ENCODE measurements at regions not wholly inside any gene's neighbourhood (a gene's known extent, or its start where the extent isn't known, plus 50 kb on each side); places are given as distances from the start of the nearest gene placed in this dataset.
"Not testable (repeated sequence)": the region's sequence is repeated elsewhere in the genome, so short reads cannot be mapped to it uniquely, and the experiment has no call there.

GRCh38 chr5:105882956-105883481, 1787.7 kb downstream of the EFNA5 start:
- no peak for ATAC-seq

- ATAC-seq, result no peak
Measured at GRCh38 chr5:105878402-105878801, 1792.3 kb downstream of the EFNA5 start.

GRCh38 chr5:105877592-105877991, 1793.1 kb downstream of the EFNA5 start:
- ATAC-seq, result no peak

- no peak for ATAC-seq
Measured at GRCh38 chr5:105874316-105874715, 1796.4 kb downstream of the EFNA5 start.

- no peak for ATAC-seq
Measured at GRCh38 chr5:105872569-105873270, 1798.0 kb downstream of the EFNA5 start.

- ATAC-seq, result no peak
Measured at GRCh38 chr5:105868038-105868780, 1802.5 kb downstream of the EFNA5 start.

GRCh38 chr5:105865834-105866233, 1804.9 kb downstream of the EFNA5 start:
- no peak for ATAC-seq

- not testable (repeated sequence) for ATAC-seq
Measured at GRCh38 chr5:105859350-105859749, 1811.4 kb downstream of the EFNA5 start.

GRCh38 chr5:105849701-105850100, 1821.0 kb downstream of the EFNA5 start:
- no peak for ATAC-seq

GRCh38 chr5:105840800-105841199, 1829.9 kb downstream of the EFNA5 start:
- ATAC-seq, result no peak

GRCh38 chr5:105836887-105837286, 1833.8 kb downstream of the EFNA5 start:
- ATAC-seq, result no peak

- ATAC-seq, result no peak
Measured at GRCh38 chr5:105836268-105836667, 1834.5 kb downstream of the EFNA5 start.

- ATAC-seq, result no peak
Measured at GRCh38 chr5:105828821-105829220, 1841.9 kb downstream of the EFNA5 start.

GRCh38 chr5:105821800-105822199, 1848.9 kb downstream of the EFNA5 start:
- no peak for ATAC-seq

GRCh38 chr5:105817914-105818313, 1852.8 kb downstream of the EFNA5 start:
- ATAC-seq, result no peak

- ATAC-seq, result no peak
Measured at GRCh38 chr5:105817416-105817815, 1853.3 kb downstream of the EFNA5 start.

GRCh38 chr5:105816961-105817360, 1853.8 kb downstream of the EFNA5 start:
- no peak for ATAC-seq

- no peak for ATAC-seq
Measured at GRCh38 chr5:105812304-105812703, 1858.4 kb downstream of the EFNA5 start.

GRCh38 chr5:105807951-105808350, 1862.8 kb downstream of the EFNA5 start:
- no peak for ATAC-seq

GRCh38 chr5:105807290-105807689, 1863.4 kb downstream of the EFNA5 start:
- no peak for ATAC-seq

- ATAC-seq, result no peak
Measured at GRCh38 chr5:105806596-105806995, 1864.1 kb downstream of the EFNA5 start.

- no peak for ATAC-seq
Measured at GRCh38 chr5:105803431-105803830, 1867.3 kb downstream of the EFNA5 start.

- no peak for ATAC-seq
Measured at GRCh38 chr5:105794578-105794977, 1876.2 kb downstream of the EFNA5 start.

- ATAC-seq, result no peak
Measured at GRCh38 chr5:105789246-105789645, 1881.5 kb downstream of the EFNA5 start.
